LNCAP (cell line): ENCODE measurements at regions not wholly inside any gene's neighbourhood (a gene's known extent, or its start where the extent isn't known, plus 50 kb on each side); places are given as distances from the start of the nearest gene placed in this dataset.

ENCODE experiments used
- CTCF ChIP-seq: fragments of 450-650 bp; IDR thresholded peaks from 2 replicates; pipeline ENCODE4 v1.5.1; 2017; ENCODE audit warnings: mild to moderate bottlenecking

GRCh38 chr21:25024639-25025038 is 582.6 kb downstream of the MRPL39 start:
- no peak for TF ChIP-seq CTCF

DNA sequence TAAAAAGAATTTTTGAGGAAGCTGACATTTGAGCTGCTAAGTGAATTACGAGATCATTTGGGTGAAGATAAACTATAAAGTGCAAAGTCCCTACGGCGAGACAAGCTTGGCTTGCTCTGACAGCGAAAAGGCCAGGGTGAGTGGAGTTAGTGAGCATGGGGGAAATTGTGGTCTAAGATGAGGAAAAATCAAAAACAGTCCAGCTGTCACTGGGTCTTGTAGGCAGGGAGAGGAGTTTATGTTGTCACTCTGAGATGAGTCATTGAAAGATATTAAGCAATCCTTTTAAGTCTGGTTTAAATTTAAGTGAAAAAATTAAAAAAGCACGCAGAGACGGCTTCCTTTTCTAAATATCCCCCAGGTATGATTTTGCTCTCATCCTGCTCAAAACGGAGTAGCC is 601.9 kb downstream of the MRPL39 start:
- TF ChIP-seq CTCF = no peak

DNA sequence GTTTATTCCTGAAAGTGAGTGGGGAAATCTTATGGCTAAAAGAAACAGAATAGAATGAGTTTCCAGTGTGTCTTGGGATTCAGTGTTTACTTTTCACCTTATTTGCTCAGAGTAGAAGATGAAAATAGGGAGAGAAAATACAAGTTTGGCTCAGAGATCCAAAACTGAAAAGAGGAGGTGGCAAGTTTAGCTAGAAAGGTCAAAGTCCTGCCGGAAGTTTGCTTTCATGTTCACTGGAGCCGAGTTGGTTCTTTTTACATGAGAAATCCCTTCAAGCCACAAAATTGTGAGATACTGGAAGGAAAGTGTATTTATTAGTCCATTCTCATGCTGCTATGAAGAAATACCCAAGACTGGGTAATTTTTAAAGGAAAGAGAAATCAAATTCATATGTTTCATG is 604.6 kb downstream of the MRPL39 start:
- TF ChIP-seq CTCF = no peak

- no peak for TF ChIP-seq CTCF
Observed at GRCh38 chr21:24995216-24995615, 612.1 kb downstream of the MRPL39 start.

DNA sequence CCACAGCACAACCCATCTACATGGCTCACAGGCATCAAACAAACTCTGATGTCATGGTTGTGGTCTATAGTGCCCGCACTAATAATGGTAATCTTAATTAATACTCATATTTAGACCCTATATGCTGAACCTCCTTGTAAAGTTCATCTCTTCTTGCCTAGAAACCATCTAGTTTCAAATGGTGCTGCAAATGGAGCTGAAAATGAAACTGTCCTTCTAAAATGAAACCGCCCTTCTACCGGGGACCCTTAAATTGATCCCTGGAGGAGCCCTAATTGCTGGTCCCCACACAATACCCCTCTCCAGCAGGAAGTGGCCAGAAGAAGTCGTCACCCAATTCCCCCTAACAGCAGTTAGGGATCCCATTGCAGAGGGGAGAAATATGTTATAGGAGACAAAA is 612.6 kb downstream of the MRPL39 start:
- no peak for TF ChIP-seq CTCF

DNA sequence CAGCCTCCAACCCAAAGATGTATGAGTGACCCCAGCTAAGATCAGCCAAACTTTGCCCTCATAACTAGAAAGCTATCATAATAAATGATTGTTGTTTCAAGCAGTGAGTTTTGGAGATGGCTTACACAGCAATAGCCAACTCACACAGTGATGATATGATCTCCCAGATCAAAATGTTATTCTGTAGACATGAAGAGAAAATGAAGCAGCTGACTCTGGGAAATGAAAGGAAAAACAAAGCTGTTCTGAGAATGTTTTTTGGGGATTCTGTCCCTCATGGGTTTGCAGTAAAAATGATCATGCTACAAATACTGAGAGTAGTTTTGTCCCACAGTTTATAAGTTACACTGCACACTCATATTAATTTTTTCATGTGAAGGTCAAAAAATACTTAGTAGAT is 617.8 kb downstream of the MRPL39 start:
- TF ChIP-seq CTCF = no peak

DNA sequence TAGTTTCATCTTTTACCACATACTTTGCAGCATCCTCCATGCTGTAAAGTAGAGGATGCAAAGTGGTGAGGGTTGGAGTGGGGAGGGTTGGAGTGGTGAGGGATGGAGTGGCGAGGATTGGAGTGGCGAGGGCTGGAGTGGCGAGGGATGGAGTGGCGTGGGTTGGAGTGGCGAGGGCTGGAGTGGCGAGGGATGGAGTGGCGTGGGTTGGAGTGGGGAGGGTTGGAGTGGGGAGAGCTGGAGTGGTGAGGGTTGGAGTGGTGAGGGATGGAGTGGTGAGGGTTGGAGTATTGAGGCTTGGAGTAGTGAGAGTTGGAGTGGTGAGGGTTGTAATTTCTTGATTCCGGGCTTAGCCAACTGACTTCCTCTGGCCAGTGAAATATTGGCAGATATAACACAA is 618.3 kb downstream of the MRPL39 start:
- no peak for TF ChIP-seq CTCF

GRCh38 chr21:24976238-24976637 is 631.0 kb downstream of the MRPL39 start:
- TF ChIP-seq CTCF = no peak
